HEK293 (cell line): ENCODE measurements at regions not wholly inside any gene's neighbourhood (a gene's known extent, or its start where the extent isn't known, plus 50 kb on each side); places are given as distances from the start of the nearest gene placed in this dataset.

ENCODE experiments used
- CTCF ChIA-PET: fragments of 350-600 bp; formaldehyde crosslinking; extraction: SDS; loops from one replicate; lab custom pipeline; 2021; ENCODE audit warnings: antibody characterized with exemption; lab: Yijun Ruan, JAX
- POLR2A ChIA-PET: fragments of 300-600 bp; formaldehyde crosslinking; extraction: SDS; loops from one replicate; lab custom pipeline; 2020; ENCODE audit warnings: antibody characterized with exemption, inconsistent platforms; lab: Yijun Ruan, JAX
- H3K27ac ChIP-seq: fragments of 200-500 bp; sonication (Bioruptor generic); 2 replicates; pipeline ENCODE4 v1.5.1; 2014; ENCODE audit warnings: low read depth, low read length, control low read depth, inconsistent platforms; ENCODE audit errors: extremely low read depth
- H3K36me3 ChIP-seq, 2 experiments: fragments of 200-500 bp in 1 of 2; sonication (Bioruptor generic) in 1 of 2; 1 replicate in 1 of 2; 2 replicates in 1 of 2; pipeline ENCODE4 v1.5.1; 2014 to 2017; ENCODE audit warnings: inconsistent platforms in 2 of 2, low read length in 2 of 2; ENCODE audit not compliant: control insufficient read depth in 2 of 2, insufficient read depth in 1 of 2
- H3K4me1 ChIP-seq: fragments of 200-500 bp; sonication (Bioruptor generic); 2 replicates; pipeline ENCODE4 v1.5.1; 2014; ENCODE audit warnings: mild to moderate bottlenecking, low read length, inconsistent platforms; ENCODE audit not compliant: control insufficient read depth, insufficient read depth
- H3K4me3 ChIP-seq: 2 replicates; pipeline ENCODE4 v1.5.1; 2011; ENCODE audit warnings: low read depth, mild to moderate bottlenecking, control low read depth, low read length, moderate library complexity
- H3K9me3 ChIP-seq: fragments of 200-500 bp; sonication (Bioruptor generic); 2 replicates; pipeline ENCODE4 v1.5.1; 2014; ENCODE audit warnings: low read depth, low read length, inconsistent platforms; ENCODE audit not compliant: control insufficient read depth, insufficient read depth
- CTCF ChIP-seq: fragments of 450-650 bp; formaldehyde crosslinking; IDR thresholded peaks from 2 replicates; pipeline ENCODE4 v1.5.1; 2016; ENCODE audit warnings: missing biosample characterization, missing genetic modification characterization
- EGR2 ChIP-seq: fragments of 450-650 bp; formaldehyde crosslinking; IDR thresholded peaks from 2 replicates; pipeline ENCODE4 v1.5.1; 2016; ENCODE audit warnings: low read depth, missing biosample characterization, missing genetic modification characterization
- OVOL3 ChIP-seq: fragments of 450-650 bp; formaldehyde crosslinking; IDR thresholded peaks from 2 replicates; pipeline ENCODE4 v1.5.1; 2016; ENCODE audit warnings: missing biosample characterization, missing genetic modification characterization
- REPIN1 ChIP-seq: fragments of 450-650 bp; formaldehyde crosslinking; IDR thresholded peaks from 2 replicates; pipeline ENCODE4 v1.5.1; 2017; ENCODE audit warnings: missing biosample characterization, missing genetic modification characterization, low read depth
- SP2 ChIP-seq: fragments of 450-650 bp; formaldehyde crosslinking; IDR thresholded peaks from 2 replicates; pipeline ENCODE4 v1.5.1; 2016; ENCODE audit warnings: missing biosample characterization, missing genetic modification characterization
- TRIM28 ChIP-seq: IDR thresholded peaks from 2 replicates; pipeline ENCODE4 v1.6.1; 2011; ENCODE audit warnings: low read length, control low read depth, borderline replicate concordance
- ZEB2 ChIP-seq: fragments of 450-650 bp; formaldehyde crosslinking; IDR thresholded peaks from 2 replicates; pipeline ENCODE4 v1.5.1; 2016; ENCODE audit warnings: missing biosample characterization, missing genetic modification characterization
- ZNF174 ChIP-seq: fragments of 450-650 bp; formaldehyde crosslinking; IDR thresholded peaks from 2 replicates; pipeline ENCODE4 v1.5.0; 2017; ENCODE audit warnings: missing biosample characterization, mild to moderate bottlenecking, missing genetic modification characterization
- ZNF175 ChIP-seq: fragments of 450-650 bp; formaldehyde crosslinking; IDR thresholded peaks from 2 replicates; pipeline ENCODE4 v1.5.1; 2016; ENCODE audit warnings: missing biosample characterization, missing genetic modification characterization
- ZNF184 ChIP-seq: fragments of 450-650 bp; IDR thresholded peaks from 2 replicates; pipeline ENCODE4 v1.5.1; 2018; ENCODE audit warnings: missing biosample characterization, mild to moderate bottlenecking, missing genetic modification characterization
- ZNF221 ChIP-seq: fragments of 450-650 bp; formaldehyde crosslinking; IDR thresholded peaks from 2 replicates; pipeline ENCODE4 v1.5.1; 2017; ENCODE audit warnings: missing biosample characterization, missing genetic modification characterization, borderline replicate concordance
- ZNF350 ChIP-seq: fragments of 450-650 bp; formaldehyde crosslinking; IDR thresholded peaks from 2 replicates; pipeline ENCODE4 v1.5.0; 2017; ENCODE audit warnings: missing biosample characterization, mild to moderate bottlenecking, missing genetic modification characterization
- ZNF449 ChIP-seq: fragments of 450-650 bp; formaldehyde crosslinking; IDR thresholded peaks from 2 replicates; pipeline ENCODE4 v1.5.1; 2017; ENCODE audit warnings: missing biosample characterization, mild to moderate bottlenecking, missing genetic modification characterization, moderate library complexity
- ZNF600 ChIP-seq: fragments of 450-650 bp; formaldehyde crosslinking; IDR thresholded peaks from 2 replicates; pipeline ENCODE4 v1.5.1; 2016; ENCODE audit warnings: missing biosample characterization, missing genetic modification characterization
- ZNF610 ChIP-seq: fragments of 450-650 bp; formaldehyde crosslinking; IDR thresholded peaks from 2 replicates; pipeline ENCODE4 v1.5.1; 2016; ENCODE audit warnings: missing biosample characterization, missing genetic modification characterization, borderline replicate concordance
- ZNF621 ChIP-seq: fragments of 450-650 bp; formaldehyde crosslinking; IDR thresholded peaks from 2 replicates; pipeline ENCODE4 v1.5.1; 2017; ENCODE audit warnings: missing biosample characterization, missing genetic modification characterization
- ZSCAN4 ChIP-seq: fragments of 450-650 bp; formaldehyde crosslinking; IDR thresholded peaks from 2 replicates; pipeline ENCODE4 v1.5.1; 2017; ENCODE audit warnings: missing biosample characterization, missing genetic modification characterization
- ZSCAN5A ChIP-seq: fragments of 450-650 bp; formaldehyde crosslinking; IDR thresholded peaks from 2 replicates; pipeline ENCODE4 v1.5.1; 2016; ENCODE audit warnings: missing biosample characterization, missing genetic modification characterization
- ZXDB ChIP-seq: fragments of 450-650 bp; formaldehyde crosslinking; IDR thresholded peaks from 2 replicates; pipeline ENCODE4 v1.5.1; 2016; ENCODE audit warnings: missing biosample characterization, missing genetic modification characterization

GRCh38 chr11:97989121-97989520 lies 1031.6 kb upstream of the CNTN5 start:
- no peaks in the 10 kb centered on the region for H3K4me1 ChIP-seq
- no peak overlapping the region for H3K4me3 ChIP-seq
- TF ChIP-seq EGR2 (tag by site-specific recombination) (no peak), ZNF174 (tag by site-specific recombination) (no peak), OVOL3 (no peak), ZNF610 (tag by site-specific recombination) (no peak), ZSCAN4 (no peak), ZXDB (tag by site-specific recombination) (no peak), REPIN1 (tag by site-specific recombination) (no peak), ZNF621 (tag by site-specific recombination) (no peak), ZNF449 (tag by site-specific recombination) (no peak), ZNF221 (tag by site-specific recombination) (no peak), ZSCAN5A (no peak), CTCF (no peak), ZEB2 (tag by site-specific recombination) (no peak), ZNF175 (tag by site-specific recombination) (no peak)
- ChIA-PET POLR2A (no interaction called here), CTCF (no interaction called here)
- H3K36me3 ChIP-seq, result no peaks in the 10 kb centered on the region
- H3K9me3 ChIP-seq, result no peaks in the 10 kb centered on the region
- no peak overlapping the region for H3K27ac ChIP-seq

GRCh38 chr11:97990162-97990920 lies 1030.4 kb upstream of the CNTN5 start:
- no peak for TF ChIP-seq SP2 (tag by site-specific recombination)
- TF ChIP-seq ZNF350, result no peak
- ChIA-PET POLR2A (no interaction called here), CTCF (interaction anchor here (0.5 kb wide), 1 partner anchor 106 kb away, joined by 3 read pairs; no protein-coding TSS in a partner anchor)
- H3K36me3 ChIP-seq, result no peaks in the 10 kb centered on the region
- no peaks in the 10 kb centered on the region for H3K4me1 ChIP-seq
- H3K4me3 ChIP-seq, result no peak overlapping the region
- H3K9me3 ChIP-seq, result no peaks in the 10 kb centered on the region
- H3K27ac ChIP-seq, result no peak overlapping the region

- CTCF ChIA-PET, result no interaction called here
Measured at GRCh38 chr11:97993562-97993961, 1027.2 kb upstream of the CNTN5 start.

More at GRCh38 chr11:97993562-97993961, 1027.2 kb upstream of the CNTN5 start:
- Histone ChIP-seq H3K36me3 (no peaks in the 10 kb centered on the region), H3K27ac (no peak overlapping the region), H3K4me3 (no peak overlapping the region), H3K4me1 (no peaks in the 10 kb centered on the region), H3K9me3 (no peaks in the 10 kb centered on the region)
- TF ChIP-seq ZNF184 (tag by site-specific recombination) (no peak), TRIM28 (no peak), CTCF (no peak), ZNF600 (no peak)
- POLR2A ChIA-PET, result no interaction called here
